ENCODE measurements at regions not wholly inside any gene's neighbourhood (a gene's known extent, or its start where the extent isn't known, plus 50 kb on each side); places are given as distances from the start of the nearest gene placed in this dataset.

DNA sequence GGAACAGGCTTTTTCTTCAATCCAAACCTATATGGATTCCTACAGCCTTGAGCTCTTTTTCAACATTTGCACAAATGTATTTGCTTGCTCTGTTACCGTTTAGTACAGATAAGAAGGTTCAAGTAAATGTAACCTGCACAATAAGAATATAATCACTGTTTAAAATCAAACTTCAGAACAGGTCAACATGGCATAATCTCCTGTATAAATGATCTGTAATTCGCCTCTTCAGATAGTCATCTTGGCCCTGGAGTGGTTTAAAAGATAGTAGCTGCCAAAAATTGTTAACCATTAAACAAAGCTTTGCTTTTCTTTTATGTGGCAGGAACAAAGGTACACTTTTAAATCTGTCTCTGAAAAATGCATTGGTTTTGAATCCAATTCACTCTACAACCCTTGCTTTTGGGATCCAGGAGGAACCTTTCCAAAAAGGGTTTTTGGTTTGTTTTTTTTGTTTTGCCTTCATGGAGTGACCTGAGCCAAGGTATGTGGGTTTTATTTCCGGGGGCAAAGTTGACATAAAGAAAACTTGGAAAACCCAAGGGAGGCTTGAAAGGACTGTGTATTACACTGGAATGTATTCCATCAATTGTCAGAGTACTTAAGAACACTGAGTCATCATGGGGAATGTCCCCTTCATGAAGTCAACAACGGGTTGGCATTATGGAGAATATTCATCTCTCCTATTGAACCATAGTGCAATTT lies 210.4 kb upstream of the HCCS start:
- DNase-seq (ENCODE audit: low spot score) = peak; percentile 3

GRCh38 chrX:10901290-10901633 lies 209.9 kb upstream of the HCCS start:
- DNase-seq (ENCODE audit: low spot score) = no peak

- no peak for DNase-seq (ENCODE audit: low spot score)
Measured at GRCh38 chrX:10902001-10902400, 209.1 kb upstream of the HCCS start.

DNA sequence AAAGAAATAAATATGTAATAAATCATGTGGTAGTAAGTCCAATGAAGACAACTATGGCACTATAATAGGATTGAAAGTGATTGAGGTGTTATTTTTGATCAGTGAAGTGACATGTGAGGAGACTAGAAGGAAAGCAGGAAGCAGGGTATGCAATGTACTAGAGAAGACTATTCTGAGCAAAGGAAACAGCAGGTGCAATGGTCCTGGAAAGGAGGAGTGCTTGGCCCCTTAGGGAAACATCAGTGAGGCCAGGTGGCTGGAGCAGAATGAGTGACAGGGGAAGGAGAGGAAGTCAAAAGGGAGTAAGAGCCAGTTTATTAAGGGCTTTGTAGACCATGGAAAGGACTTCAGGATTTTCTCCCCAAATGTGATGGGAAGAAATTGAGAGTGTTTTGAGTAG lies 207.6 kb upstream of the HCCS start:
- DNase-seq (ENCODE audit: low spot score) = no peak

- no peak for DNase-seq (ENCODE audit: low spot score)
Measured at GRCh38 chrX:10904220-10904619, 206.9 kb upstream of the HCCS start.

GRCh38 chrX:10906866-10907265 lies 204.3 kb upstream of the HCCS start:
- DNase-seq (ENCODE audit: low spot score) = no peak

GRCh38 chrX:10922159-10922558 lies 189.0 kb upstream of the HCCS start:
- peak; percentile 16 for DNase-seq (ENCODE audit: low spot score)

DNA sequence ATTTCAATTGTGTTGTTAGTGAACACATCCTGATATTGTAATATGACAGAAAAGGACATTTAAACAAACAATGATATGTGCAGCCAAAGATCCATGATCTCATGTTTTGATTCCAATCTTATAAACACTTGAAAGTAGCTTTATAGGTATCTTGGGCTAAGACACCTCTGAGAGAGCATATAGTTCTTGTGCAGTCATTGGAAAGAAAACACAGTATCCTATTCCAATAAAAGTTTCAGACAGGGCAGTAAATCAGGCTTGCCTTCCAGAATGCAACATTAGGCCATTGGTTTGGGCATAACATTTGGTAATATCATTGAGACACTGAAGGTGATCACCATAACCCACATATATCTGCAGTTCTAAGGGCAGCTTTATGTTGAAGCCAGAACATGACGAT lies 188.3 kb upstream of the HCCS start:
- DNase-seq (ENCODE audit: low spot score) = no peak

DNA sequence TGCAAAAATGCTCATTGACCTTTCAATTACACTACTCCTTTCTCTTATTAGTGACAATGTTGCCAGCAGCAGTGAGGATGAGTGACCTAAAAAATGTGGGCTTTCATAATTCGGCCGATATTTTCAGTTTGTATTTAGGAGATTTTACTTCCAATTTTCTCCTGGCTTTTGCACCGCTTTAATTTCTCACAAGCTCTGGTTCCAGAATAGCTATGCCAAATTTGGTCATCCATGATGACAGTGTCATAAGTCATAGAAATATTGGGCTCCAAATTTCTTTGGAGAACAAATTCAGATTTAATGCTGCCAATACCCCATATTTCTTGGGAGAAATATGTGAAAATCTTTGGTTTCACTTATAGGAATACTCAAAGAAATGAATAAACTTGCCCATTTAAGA lies 187.7 kb upstream of the HCCS start:
- no peak for DNase-seq (ENCODE audit: low spot score)

DNA sequence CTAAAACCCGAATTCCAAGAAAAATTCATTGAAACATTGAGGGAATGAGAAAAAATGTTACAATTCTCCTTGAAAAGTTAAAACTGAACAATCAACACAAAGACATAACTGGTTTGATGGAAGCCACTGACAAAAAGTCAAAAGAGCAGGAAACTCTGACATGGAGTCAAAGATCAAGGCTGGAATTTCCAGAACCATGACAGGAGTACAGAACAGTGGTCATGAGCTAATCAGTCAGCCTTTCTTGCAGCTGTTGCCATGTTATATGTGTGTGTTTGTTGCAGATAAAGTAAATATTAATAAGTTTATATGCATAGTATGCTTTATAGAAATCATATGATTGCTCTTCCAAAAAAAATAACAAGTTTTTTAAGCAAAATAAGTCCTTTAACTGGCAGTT lies 184.7 kb upstream of the HCCS start:
- DNase-seq (ENCODE audit: low spot score) = no peak

DNA sequence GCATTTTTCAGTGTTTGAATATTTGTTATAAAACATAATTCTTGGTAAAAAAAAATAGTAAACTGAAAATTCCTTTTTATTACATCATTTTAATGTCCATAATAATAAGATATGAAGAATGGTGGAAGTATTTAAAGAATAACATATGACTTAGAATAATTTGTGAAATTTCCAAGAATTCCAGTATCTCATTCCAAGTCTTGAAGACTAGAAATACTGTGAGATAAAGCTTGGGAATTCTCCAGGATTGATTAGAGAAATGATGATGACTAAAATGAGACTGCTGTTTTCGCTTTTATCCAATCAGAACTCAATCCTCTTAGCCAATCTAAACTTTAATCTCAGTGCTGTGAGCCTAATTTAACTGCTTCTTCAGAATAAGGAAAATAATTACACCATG lies 184.2 kb upstream of the HCCS start:
- peak; percentile 9 for DNase-seq (ENCODE audit: low spot score)

DNA sequence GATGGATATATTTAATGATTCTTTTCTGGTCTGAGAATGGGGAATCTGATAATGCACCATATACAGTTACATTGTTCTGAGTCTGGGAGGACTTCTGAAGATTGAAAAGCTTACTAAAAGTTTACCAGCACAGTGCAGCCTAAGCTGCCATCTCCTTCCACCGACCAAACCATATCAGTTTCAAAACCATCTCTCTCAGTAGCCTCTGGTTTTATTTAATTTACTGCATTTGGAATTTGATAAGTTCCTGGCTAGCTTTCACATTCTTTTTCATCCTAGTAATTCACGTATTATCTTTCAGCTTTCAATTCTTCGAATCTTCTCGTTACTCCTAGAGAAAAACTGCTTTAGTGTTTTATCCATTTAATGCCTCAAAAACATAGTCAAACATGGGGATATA lies 181.4 kb upstream of the HCCS start:
- no peak for DNase-seq (ENCODE audit: low spot score)

- no peak for DNase-seq (ENCODE audit: low spot score)
Measured at GRCh38 chrX:10930151-10930550, 181.0 kb upstream of the HCCS start.

GRCh38 chrX:10931976-10932375 lies 179.2 kb upstream of the HCCS start:
- DNase-seq (ENCODE audit: low spot score) = no peak

DNA sequence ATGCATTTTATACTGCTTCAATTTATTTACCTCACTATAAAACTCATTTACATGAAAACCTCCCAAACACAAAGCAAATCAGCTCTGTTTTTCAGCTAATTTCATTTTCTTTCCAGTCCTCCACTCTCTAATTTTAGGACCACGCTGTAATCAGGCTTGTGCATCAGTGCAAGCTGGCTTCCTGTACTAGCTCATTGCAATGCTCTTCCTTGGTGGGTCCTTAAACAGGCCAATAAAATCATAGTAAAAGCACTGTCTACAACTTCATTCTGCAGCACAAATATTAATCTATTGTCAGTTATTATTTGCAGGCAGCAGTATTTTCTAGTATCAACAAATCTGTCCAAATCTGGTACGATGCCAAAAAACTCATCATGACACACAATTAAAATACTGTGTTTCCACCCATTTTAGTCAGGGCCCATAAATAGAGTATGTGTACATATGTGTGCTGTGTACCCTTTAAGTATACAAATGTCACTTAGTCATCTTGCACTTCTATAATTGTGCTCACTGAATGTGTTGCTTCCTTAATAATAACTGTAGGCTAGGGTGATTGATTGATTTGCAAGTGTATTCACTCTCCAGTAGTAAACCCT lies 178.2 kb upstream of the HCCS start:
- DNase-seq (ENCODE audit: low spot score) = no peak

DNA sequence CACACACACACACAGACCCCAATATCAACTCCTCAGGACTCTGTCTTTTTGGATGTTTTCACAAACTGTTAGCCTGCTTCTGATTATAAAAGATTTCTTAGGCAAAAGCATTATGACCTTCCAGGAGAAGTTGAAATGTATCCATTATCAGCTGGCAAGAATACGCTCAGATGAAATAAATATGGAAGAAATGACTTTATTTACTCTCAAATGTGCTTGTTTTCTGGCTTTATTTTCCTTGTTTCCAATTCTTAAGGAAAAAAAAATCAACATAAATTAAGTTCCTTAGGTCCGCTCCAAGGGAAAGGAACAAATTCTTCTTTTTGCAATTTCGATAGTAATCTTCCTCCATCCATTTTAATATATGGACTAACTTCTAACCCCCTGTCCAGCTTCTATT lies 175.6 kb upstream of the HCCS start:
- no peak for DNase-seq (ENCODE audit: low spot score)

DNA sequence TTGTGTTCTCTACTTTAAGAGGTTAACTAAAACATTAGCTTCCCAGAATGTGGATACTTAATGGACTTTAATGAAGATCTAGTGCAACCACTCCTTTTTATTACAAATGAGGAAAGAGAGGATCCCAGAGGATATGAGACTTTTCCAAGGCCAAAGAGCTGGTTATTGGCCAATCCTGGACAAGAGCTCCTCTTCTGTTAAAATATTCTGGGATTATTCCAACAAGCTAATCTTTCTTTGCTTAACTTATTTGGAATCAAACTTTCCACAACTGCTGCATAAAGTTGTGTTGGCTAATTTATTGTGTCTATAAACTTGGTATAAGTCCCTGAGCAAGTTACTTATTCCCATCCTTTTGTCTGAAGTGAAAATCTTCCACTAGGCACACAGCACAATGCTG lies 174.2 kb upstream of the HCCS start:
- no peak for DNase-seq (ENCODE audit: low spot score)

GRCh38 chrX:10938365-10938923 lies 172.7 kb upstream of the HCCS start:
- no peak for DNase-seq (ENCODE audit: low spot score)

DNA sequence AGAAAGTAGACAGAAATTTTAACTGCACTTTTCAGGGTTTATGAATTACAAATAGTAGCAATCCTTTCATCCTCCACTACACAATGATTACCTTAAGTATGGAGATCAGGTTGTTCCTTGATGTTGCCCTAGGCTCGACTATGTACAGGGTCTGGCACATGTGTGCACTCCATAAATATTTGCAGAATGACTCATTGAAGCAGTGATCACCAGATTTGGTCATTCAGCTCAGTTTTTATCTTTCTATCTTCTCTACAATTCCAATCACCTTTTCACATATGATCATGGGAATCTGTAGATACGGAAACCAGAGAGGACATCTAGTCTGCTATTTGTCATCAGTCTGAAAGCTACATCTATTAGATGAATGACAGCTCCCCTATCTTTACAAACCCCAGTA lies 171.7 kb upstream of the HCCS start:
- no peak for DNase-seq (ENCODE audit: low spot score)

DNA sequence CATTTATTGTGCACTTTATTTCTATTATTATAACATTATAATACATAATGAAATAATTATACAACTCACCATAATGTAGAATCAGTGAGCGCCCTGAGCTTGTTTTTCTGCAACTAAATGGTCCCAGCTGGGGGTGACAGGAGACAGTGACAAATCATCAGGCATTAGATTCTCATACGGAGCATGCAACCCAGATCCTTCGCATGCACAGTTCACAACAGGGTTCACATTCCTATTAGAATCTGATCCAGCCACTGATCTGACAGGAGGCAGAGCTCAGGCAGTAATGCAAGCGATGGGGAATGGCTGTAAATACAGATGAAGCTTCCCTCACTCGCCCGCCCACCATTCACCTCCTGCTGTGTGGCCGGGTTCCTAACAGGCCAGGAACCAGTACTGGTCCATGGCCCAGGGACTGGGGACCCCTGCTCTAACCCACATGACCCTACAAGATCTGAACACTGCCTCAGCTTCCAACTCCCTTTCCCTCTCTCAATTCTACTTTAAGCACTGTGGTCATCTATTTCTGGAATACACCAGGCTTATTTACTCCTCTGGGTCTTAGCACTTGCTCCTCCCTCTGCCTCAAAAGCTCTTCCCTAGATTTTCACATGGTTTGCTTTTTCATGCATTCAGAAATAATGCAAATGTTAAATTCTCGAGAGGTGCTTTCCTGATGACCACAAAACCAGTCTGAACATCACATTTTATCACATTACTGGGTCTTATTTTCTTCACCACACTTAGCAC lies 166.8 kb upstream of the HCCS start:
- DNase-seq (ENCODE audit: low spot score) = no peak

DNA sequence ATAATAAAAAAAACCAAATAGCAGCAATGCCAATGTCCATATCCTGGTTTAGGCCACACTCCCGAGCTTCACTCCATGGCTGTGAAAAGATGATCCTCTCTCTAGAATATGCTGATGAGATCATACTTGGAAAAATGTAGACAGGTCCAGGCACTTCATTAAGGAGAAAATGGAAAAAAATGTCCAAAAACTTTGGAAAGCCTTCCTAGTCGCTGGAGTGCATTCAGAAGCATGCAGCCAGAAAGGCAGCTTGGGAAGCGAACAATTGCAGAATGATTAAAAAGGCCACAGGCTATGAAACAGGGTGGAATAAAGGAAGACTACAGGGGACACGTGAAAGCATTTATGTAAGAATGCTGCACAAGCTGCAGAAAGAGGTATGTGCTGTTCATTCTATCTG lies 165.6 kb upstream of the HCCS start:
- DNase-seq (ENCODE audit: low spot score) = no peak

- DNase-seq (ENCODE audit: low spot score) = no peak
Measured at GRCh38 chrX:10949541-10949940, 161.6 kb upstream of the HCCS start.

DNA sequence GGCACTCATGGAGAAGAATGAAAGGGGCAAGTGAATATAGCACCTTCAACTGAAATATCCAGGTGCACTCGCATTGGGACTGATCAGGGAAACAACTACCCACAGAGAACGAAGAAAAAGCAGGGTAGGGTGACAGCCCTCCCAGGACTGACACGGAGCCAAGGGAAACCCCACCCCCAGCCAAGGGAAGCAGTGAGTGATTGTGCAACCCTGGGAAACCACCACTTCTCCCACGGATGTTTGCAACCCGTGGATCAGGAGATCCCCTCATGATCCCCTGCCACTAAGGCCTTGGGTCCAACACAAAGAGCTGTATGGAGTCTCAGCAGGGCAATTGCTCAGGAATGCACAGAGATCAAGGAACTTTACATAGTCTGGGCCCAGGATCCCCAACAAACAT lies 158.5 kb upstream of the HCCS start:
- no peak for DNase-seq (ENCODE audit: low spot score)
